GM18505 (cell line): ENCODE measurements at regions not wholly inside any gene's neighbourhood (a gene's known extent, or its start where the extent isn't known, plus 50 kb on each side); places are given as distances from the start of the nearest gene placed in this dataset.

Experiments
- ATAC-seq: cut with Tn5 transposase; IDR thresholded peaks from one replicate; pipeline ENCODE4 v1.9.1; 2021; ENCODE audit not compliant: unreplicated experiment
- POLR2A ChIP-seq: IDR thresholded peaks from 4 replicates; pipeline ENCODE4 v1.6.1; 2011; ENCODE audit warnings: borderline replicate concordance; ENCODE audit not compliant: insufficient read depth, insufficient read length; ENCODE audit errors: extremely low read depth

- ATAC-seq, result no peak
- no peak for TF ChIP-seq POLR2A
Measured at GRCh38 chr2:181318504-181319280, 138.5 kb upstream of the ITGA4 start.

- no peak for ATAC-seq
- TF ChIP-seq POLR2A, result no peak
Measured at GRCh38 chr2:181319286-181319685, 137.9 kb upstream of the ITGA4 start.

- ATAC-seq, result no peak
- TF ChIP-seq POLR2A, result no peak
Measured at GRCh38 chr2:181320638-181321037, 136.5 kb upstream of the ITGA4 start.

GRCh38 chr2:181324912-181325311 lies 132.3 kb upstream of the ITGA4 start:
- no peak for TF ChIP-seq POLR2A
- no peak for ATAC-seq

- no peak for TF ChIP-seq POLR2A
- no peak for ATAC-seq
Measured at GRCh38 chr2:181326661-181327060, 130.5 kb upstream of the ITGA4 start.

- no peak for TF ChIP-seq POLR2A
- no peak for ATAC-seq
Measured at GRCh38 chr2:181330286-181330685, 126.9 kb upstream of the ITGA4 start.

- TF ChIP-seq POLR2A, result no peak
- no peak for ATAC-seq
Measured at GRCh38 chr2:181332044-181332605, 125.1 kb upstream of the ITGA4 start.

- TF ChIP-seq POLR2A, result no peak
- no peak for ATAC-seq
Measured at GRCh38 chr2:181334158-181334826, 122.9 kb upstream of the ITGA4 start.

GRCh38 chr2:181340891-181341290 lies 116.3 kb upstream of the ITGA4 start:
- TF ChIP-seq POLR2A, result no peak
- ATAC-seq, result no peak

GRCh38 chr2:181341855-181342600 lies 115.2 kb upstream of the ITGA4 start:
- no peak for TF ChIP-seq POLR2A
- ATAC-seq, result no peak

- no peak for TF ChIP-seq POLR2A
- peak; percentile 77 for ATAC-seq
Measured at GRCh38 chr2:181348107-181348837, 108.9 kb upstream of the ITGA4 start.

GRCh38 chr2:181352158-181352557 lies 105.0 kb upstream of the ITGA4 start:
- ATAC-seq, result no peak
- TF ChIP-seq POLR2A, result no peak

GRCh38 chr2:181354626-181355025 lies 102.6 kb upstream of the ITGA4 start:
- ATAC-seq, result peak; percentile 48
- TF ChIP-seq POLR2A, result no peak
